H1 (cell line): ENCODE measurements at regions not wholly inside any gene's neighbourhood (a gene's known extent, or its start where the extent isn't known, plus 50 kb on each side); places are given as distances from the start of the nearest gene placed in this dataset.

Source experiments
- TF ChIP-seq, protein P1 (sequence below): fragments of 300-600 bp; sonication (generic); IDR thresholded peaks from 2 replicates; pipeline ENCODE4 v1.7.1; 2012; ENCODE audit warnings: low read length, moderate library complexity, mild to moderate bottlenecking, inconsistent platforms; ENCODE audit not compliant: insufficient replicate concordance

DNA sequence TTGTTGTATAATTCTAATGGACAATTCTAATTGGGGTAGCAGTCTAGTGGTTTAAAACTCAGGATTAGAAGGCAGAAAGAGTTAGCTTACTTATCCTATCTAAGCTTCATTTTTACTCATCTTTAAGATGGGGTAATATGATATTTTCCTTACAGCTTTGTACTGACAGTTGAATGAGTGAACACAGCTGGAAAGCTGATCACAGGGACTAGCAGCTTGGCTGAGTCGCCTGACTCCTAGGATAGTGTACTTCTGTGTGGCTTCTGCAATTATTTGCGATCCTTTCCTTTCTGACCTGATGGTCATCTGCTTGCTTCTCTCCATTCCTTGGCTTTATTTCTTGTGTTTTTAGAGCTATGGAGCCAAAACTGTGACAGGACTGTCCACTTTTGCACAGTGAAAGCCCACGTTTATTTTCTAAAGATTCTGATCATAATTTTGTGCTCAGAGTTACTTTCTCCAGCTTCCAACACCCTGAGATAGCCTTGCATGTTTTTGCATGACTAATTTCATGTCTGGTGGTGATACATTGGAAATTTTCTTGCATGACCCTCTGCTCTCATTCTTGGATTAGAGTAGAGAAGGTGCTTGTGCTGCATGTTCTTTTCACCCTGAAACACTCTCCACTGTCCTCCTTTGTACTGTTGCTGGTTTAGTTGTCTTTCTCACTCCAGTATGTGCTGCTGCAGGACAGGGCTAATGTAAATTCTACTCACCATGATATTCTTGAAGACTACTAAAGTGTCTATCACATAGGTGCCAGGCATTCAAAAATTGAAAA is 377.0 kb upstream of the ATP2B1 start (continued):
- TF ChIP-seq, protein P1, sequence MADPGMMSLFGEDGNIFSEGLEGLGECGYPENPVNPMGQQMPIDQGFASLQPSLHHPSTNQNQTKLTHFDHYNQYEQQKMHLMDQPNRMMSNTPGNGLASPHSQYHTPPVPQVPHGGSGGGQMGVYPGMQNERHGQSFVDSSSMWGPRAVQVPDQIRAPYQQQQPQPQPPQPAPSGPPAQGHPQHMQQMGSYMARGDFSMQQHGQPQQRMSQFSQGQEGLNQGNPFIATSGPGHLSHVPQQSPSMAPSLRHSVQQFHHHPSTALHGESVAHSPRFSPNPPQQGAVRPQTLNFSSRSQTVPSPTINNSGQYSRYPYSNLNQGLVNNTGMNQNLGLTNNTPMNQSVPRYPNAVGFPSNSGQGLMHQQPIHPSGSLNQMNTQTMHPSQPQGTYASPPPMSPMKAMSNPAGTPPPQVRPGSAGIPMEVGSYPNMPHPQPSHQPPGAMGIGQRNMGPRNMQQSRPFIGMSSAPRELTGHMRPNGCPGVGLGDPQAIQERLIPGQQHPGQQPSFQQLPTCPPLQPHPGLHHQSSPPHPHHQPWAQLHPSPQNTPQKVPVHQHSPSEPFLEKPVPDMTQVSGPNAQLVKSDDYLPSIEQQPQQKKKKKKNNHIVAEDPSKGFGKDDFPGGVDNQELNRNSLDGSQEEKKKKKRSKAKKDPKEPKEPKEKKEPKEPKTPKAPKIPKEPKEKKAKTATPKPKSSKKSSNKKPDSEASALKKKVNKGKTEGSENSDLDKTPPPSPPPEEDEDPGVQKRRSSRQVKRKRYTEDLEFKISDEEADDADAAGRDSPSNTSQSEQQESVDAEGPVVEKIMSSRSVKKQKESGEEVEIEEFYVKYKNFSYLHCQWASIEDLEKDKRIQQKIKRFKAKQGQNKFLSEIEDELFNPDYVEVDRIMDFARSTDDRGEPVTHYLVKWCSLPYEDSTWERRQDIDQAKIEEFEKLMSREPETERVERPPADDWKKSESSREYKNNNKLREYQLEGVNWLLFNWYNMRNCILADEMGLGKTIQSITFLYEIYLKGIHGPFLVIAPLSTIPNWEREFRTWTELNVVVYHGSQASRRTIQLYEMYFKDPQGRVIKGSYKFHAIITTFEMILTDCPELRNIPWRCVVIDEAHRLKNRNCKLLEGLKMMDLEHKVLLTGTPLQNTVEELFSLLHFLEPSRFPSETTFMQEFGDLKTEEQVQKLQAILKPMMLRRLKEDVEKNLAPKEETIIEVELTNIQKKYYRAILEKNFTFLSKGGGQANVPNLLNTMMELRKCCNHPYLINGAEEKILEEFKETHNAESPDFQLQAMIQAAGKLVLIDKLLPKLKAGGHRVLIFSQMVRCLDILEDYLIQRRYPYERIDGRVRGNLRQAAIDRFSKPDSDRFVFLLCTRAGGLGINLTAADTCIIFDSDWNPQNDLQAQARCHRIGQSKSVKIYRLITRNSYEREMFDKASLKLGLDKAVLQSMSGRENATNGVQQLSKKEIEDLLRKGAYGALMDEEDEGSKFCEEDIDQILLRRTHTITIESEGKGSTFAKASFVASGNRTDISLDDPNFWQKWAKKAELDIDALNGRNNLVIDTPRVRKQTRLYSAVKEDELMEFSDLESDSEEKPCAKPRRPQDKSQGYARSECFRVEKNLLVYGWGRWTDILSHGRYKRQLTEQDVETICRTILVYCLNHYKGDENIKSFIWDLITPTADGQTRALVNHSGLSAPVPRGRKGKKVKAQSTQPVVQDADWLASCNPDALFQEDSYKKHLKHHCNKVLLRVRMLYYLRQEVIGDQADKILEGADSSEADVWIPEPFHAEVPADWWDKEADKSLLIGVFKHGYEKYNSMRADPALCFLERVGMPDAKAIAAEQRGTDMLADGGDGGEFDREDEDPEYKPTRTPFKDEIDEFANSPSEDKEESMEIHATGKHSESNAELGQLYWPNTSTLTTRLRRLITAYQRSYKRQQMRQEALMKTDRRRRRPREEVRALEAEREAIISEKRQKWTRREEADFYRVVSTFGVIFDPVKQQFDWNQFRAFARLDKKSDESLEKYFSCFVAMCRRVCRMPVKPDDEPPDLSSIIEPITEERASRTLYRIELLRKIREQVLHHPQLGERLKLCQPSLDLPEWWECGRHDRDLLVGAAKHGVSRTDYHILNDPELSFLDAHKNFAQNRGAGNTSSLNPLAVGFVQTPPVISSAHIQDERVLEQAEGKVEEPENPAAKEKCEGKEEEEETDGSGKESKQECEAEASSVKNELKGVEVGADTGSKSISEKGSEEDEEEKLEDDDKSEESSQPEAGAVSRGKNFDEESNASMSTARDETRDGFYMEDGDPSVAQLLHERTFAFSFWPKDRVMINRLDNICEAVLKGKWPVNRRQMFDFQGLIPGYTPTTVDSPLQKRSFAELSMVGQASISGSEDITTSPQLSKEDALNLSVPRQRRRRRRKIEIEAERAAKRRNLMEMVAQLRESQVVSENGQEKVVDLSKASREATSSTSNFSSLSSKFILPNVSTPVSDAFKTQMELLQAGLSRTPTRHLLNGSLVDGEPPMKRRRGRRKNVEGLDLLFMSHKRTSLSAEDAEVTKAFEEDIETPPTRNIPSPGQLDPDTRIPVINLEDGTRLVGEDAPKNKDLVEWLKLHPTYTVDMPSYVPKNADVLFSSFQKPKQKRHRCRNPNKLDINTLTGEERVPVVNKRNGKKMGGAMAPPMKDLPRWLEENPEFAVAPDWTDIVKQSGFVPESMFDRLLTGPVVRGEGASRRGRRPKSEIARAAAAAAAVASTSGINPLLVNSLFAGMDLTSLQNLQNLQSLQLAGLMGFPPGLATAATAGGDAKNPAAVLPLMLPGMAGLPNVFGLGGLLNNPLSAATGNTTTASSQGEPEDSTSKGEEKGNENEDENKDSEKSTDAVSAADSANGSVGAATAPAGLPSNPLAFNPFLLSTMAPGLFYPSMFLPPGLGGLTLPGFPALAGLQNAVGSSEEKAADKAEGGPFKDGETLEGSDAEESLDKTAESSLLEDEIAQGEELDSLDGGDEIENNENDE: no peak
